Stimulated activated CD4-positive, alpha-beta T cell treated with anti-CD3 and anti-CD28 coated beads, Interleukin-1b, Interleukin-23, amount 100 ng/mL, for 1 hour (primary cell): ENCODE measurements at regions not wholly inside any gene's neighbourhood (a gene's known extent, or its start where the extent isn't known, plus 50 kb on each side); places are given as distances from the start of the nearest gene placed in this dataset.
"Not testable (repeated sequence)": the region's sequence is repeated elsewhere in the genome, so short reads cannot be mapped to it uniquely, and the experiment has no call there.

Source experiments
- DNase-seq, 2 donors: peaks; one replicate each; pipeline ENCODE4 v3.0.0-alpha.2; 2020; ENCODE audit warnings: low read depth in 2 of 2

- no peak for DNase-seq
Observed at GRCh38 chr2:147204102-147204501, 640.7 kb upstream of the ACVR2A start.

DNA sequence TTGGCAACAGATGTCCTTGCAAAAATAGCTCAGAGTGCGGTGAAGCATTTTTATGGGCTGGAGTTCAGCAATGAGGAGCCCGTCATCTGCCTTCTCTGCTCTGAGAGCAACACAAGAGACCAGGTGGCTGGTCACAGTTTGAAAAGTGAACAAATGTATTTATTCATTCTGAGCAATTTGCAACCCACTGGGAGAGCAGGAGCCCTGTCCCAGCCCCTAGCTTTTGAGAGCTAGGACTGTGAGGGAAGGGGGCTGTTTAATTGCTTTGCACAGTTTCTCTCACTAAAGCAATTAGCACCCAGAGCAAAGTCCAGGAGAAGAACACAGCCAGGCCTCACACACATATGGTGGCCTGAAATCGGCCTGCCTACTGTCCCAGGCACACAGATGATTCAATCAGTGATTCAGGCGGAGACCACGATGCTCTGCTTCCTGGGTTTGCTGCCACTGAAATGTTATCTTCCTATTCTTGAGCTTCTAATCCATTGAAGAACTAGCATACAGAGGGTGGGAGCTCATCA, 646.1 kb upstream of the ACVR2A start:
- no peak for DNase-seq

DNA sequence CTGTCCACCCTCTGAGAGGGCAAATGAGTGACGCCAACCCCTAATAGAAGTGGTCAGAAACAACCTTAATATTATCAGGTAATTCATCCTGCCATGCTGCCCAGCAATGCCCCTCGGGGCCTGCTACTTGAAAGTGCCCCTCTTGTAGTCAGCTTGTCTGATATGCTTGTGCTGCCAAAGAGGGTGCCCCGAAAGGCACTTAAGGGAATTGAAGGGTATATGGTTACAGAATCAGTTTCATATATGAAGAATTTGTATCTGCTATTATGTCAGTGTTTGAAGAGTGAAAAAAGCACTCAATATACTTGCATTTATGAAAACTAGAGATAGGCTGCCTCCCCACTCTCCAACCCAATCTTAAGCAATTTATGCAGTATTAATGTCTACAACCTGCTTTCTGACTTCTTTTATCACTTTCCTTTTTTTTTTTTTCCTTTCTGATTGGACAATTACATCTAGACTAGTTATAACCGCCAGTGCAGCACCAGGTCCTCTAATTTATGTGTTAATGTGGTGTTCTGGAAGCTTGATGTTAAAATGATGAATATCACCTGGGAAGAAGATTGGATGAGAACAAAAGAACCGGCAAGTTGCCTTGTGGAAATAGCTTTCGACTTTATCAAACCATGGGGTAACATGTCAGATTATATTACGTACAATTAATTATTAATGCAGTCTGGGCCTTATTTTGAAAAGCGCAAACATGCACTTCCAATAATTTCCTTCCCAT, 646.9 kb upstream of the ACVR2A start:
- no peak for DNase-seq

GRCh38 chr2:147182260-147182659, 662.6 kb upstream of the ACVR2A start:
- DNase-seq, result peak in 1 of 2 donors; percentile 12

DNA sequence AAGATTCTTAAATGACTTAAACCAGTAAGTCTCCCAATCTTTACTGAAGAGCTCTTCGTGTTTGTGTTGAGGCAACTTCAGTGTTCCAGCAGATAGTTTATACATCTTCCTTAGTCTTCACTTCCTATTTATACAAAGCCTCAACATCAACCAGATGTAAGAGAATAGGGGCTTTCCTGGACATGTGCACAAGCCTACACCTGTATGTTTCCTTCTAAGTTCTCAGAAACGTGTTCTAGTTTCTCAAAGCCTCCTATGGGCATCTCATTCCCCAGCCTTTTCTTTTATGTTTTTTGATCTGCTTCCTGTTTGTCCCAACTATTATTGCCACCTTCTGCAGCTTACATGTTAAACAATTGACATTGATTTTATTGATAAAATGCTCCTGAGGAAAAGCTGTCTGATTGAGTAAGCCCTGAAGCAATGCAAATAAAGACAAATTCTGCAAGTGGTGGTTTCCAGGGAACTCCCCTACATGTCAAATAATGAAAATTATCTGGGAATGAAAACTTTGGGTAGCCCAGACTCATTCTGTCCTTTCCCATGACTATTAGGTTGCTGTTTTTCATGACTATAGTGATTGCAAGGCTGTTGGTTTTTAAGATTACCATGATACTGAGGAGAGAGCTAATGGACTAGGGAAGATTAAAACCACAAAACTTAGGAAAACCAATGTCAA, 663.3 kb upstream of the ACVR2A start:
- no peak for DNase-seq

GRCh38 chr2:147177071-147177857, 667.6 kb upstream of the ACVR2A start:
- DNase-seq, result no peak

- DNase-seq, result no peak
Observed at GRCh38 chr2:147174824-147175254, 670.0 kb upstream of the ACVR2A start.

DNA sequence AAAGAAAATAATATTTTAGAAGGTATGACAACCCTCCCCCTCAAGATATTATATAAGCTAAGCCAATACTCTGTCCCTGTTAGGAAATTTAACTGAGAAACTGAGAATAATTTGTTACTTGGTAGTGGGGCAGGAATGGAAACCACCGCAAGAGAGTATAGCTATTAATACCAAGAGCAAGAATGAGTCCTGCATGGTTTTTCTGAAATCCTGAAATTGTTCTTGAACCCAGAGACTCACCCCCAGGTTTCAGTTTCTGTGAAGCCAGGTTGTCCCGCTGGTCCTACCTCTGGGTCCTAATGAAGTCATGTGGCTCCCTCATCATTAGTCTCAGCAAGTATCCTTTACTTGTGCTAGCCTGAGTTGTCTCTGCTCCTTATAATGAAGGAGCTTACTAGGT, 671.0 kb upstream of the ACVR2A start:
- DNase-seq, result no peak

- no peak for DNase-seq
Observed at GRCh38 chr2:147173189-147173581, 671.6 kb upstream of the ACVR2A start.

DNA sequence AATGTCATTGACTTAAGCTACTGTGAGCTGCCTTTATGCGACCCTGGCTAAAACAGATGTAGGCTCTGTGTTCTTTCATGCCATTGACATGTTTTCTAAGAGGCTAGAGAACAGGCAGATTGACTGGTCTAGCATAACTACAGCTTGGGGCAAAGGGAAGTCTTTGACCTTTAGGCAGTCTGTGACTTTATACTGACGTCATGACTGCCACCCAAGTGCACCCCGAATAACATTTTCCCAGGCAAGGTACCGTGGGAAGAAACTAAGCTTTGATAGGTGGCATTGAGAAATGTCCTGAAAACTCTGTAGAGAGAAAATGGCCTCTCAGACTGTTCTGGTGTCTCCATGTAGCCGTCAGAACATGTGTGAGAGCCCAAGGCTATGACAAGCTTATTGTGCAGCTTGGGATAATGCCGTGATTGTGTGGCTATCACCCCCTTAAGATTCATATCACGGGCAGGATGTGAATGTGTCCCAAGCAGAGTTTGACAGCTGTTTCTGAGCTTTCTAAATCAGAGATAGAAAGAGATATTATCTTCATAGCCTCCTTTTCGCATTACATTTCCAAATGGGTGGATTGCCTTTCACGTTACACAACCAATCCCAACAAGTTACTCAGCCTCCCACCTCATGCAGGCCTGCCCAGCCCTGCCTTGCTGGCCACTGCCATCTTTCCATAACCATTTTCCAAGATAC, 672.2 kb upstream of the ACVR2A start:
- no peak for DNase-seq

- no peak for DNase-seq
Observed at GRCh38 chr2:147171941-147172340, 672.9 kb upstream of the ACVR2A start.

- DNase-seq, result no peak
Observed at GRCh38 chr2:147170932-147171331, 673.9 kb upstream of the ACVR2A start.

GRCh38 chr2:147165697-147166382, 679.0 kb upstream of the ACVR2A start:
- DNase-seq, result no peak

DNA sequence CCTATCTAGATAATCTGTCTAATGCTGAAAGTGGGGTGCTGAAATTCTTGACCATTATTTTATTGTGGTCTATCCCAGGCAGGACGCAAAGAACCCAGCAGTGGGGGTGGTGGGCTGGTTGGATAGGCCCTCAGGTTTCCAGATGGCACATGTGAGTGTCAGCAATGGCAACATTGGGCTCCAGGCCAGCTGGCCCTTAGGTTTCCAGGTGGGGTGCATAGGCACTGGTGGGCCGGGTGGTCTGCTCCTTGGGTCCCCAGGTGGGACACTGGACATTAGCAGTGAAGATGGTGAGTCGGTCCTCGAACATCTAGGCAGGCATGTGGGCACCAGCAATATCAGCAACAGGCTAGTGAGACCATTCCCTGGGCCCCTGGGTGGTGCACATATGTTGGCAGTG, 680.3 kb upstream of the ACVR2A start:
- DNase-seq, result no peak

DNA sequence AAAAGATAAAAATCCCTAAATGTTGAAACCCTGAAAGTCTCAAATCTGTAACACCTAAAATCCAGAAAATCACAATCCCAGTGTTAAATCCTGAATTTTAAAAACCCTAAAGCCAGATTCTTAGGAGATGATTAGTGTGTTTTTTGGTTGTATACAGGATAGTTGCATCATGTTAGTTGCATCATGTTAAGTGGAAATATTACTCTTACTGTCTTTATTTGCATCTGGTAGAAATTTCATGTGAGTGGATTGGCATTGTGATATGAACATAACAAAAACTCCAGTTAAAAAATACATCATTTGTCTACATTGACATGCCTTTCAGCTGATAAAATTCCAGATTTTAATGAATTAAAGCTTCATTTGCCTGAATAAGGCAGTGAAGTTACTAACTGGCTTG, 683.1 kb upstream of the ACVR2A start:
- no peak for DNase-seq

GRCh38 chr2:147156970-147157369, 687.9 kb upstream of the ACVR2A start:
- DNase-seq, result no peak

GRCh38 chr2:147150241-147150635, 694.6 kb upstream of the ACVR2A start:
- no peak for DNase-seq

GRCh38 chr2:147149575-147150240, 695.1 kb upstream of the ACVR2A start:
- no peak for DNase-seq

- DNase-seq, result no peak
Observed at GRCh38 chr2:147147802-147148201, 697.0 kb upstream of the ACVR2A start.

DNA sequence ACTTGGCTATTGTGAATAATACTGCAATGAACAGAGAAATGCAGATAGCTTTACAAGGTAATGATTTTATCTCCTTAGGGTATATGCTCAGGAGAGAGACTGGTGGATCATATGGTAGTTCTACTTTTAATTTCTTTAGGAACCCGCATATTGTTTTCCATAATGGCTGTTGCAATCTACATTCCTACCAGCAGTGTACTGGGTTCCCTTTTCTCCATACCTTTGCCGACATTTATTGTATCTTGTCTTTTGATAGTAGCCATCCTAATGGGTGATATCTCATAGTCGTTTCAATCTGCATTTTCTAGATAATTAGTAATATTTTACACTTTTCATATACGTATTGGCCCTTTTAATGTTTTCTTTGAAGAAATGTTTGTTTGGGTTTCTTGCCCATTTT, 702.9 kb upstream of the ACVR2A start:
- DNase-seq, result no peak

- DNase-seq, result not testable (repeated sequence)
Observed at GRCh38 chr2:147139732-147140131, 705.1 kb upstream of the ACVR2A start.
